ENCODE measurements at regions not wholly inside any gene's neighbourhood (a gene's known extent, or its start where the extent isn't known, plus 50 kb on each side); places are given as distances from the start of the nearest gene placed in this dataset.

DNA sequence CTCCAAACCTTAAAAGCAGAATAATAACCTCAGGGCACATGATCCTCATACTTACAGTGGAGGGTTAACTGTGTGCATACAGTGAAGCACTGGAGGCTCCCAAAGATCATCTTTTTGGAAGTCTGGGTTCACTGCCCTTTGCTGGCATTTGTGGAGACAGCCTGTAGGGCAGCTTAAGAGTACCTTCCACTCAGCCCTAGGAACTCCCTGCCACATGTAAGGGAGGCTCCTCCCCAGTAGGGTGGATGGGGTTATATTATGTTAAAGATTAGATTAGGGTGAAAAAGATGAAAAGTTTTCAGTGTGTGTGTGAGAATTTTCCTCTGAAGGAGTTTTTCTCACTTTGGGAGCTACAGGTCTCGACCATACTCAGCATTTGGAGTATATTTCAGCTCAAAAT, 388.4 kb downstream of the RAB28 start (continued):
- no peak for TF ChIP-seq FOXJ3 (CRISPR knock-in tag; IDR thresholded peaks at IDR 0.05; ENCODE audit: borderline replicate concordance)
- TF ChIP-seq FOXP1 (CRISPR knock-in tag; IDR thresholded peaks at IDR 0.05; ENCODE audit: borderline replicate concordance): no peak
- TF ChIP-seq, protein P1, sequence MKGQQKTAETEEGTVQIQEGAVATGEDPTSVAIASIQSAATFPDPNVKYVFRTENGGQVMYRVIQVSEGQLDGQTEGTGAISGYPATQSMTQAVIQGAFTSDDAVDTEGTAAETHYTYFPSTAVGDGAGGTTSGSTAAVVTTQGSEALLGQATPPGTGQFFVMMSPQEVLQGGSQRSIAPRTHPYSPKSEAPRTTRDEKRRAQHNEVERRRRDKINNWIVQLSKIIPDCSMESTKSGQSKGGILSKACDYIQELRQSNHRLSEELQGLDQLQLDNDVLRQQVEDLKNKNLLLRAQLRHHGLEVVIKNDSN (CRISPR knock-in tag; IDR thresholded peaks at IDR 0.05): no peak
- no peak for TF ChIP-seq ELF4 (CRISPR knock-in tag; IDR thresholded peaks at IDR 0.05; ENCODE audit: low read depth)
- TF ChIP-seq, protein P2, sequence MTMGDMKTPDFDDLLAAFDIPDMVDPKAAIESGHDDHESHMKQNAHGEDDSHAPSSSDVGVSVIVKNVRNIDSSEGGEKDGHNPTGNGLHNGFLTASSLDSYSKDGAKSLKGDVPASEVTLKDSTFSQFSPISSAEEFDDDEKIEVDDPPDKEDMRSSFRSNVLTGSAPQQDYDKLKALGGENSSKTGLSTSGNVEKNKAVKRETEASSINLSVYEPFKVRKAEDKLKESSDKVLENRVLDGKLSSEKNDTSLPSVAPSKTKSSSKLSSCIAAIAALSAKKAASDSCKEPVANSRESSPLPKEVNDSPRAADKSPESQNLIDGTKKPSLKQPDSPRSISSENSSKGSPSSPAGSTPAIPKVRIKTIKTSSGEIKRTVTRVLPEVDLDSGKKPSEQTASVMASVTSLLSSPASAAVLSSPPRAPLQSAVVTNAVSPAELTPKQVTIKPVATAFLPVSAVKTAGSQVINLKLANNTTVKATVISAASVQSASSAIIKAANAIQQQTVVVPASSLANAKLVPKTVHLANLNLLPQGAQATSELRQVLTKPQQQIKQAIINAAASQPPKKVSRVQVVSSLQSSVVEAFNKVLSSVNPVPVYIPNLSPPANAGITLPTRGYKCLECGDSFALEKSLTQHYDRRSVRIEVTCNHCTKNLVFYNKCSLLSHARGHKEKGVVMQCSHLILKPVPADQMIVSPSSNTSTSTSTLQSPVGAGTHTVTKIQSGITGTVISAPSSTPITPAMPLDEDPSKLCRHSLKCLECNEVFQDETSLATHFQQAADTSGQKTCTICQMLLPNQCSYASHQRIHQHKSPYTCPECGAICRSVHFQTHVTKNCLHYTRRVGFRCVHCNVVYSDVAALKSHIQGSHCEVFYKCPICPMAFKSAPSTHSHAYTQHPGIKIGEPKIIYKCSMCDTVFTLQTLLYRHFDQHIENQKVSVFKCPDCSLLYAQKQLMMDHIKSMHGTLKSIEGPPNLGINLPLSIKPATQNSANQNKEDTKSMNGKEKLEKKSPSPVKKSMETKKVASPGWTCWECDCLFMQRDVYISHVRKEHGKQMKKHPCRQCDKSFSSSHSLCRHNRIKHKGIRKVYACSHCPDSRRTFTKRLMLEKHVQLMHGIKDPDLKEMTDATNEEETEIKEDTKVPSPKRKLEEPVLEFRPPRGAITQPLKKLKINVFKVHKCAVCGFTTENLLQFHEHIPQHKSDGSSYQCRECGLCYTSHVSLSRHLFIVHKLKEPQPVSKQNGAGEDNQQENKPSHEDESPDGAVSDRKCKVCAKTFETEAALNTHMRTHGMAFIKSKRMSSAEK (CRISPR knock-in tag; IDR thresholded peaks at IDR 0.05; ENCODE audit: borderline replicate concordance): no peak
- TF ChIP-seq RELA (CRISPR knock-in tag; IDR thresholded peaks at IDR 0.05; ENCODE audit: borderline replicate concordance): no peak
- TF ChIP-seq, protein P3, sequence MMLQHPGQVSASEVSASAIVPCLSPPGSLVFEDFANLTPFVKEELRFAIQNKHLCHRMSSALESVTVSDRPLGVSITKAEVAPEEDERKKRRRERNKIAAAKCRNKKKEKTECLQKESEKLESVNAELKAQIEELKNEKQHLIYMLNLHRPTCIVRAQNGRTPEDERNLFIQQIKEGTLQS (CRISPR knock-in tag; conservative IDR thresholded peaks at IDR 0.05): no peak
- no peak for TF ChIP-seq NR2C2 (CRISPR knock-in tag; IDR thresholded peaks at IDR 0.05)

DNA sequence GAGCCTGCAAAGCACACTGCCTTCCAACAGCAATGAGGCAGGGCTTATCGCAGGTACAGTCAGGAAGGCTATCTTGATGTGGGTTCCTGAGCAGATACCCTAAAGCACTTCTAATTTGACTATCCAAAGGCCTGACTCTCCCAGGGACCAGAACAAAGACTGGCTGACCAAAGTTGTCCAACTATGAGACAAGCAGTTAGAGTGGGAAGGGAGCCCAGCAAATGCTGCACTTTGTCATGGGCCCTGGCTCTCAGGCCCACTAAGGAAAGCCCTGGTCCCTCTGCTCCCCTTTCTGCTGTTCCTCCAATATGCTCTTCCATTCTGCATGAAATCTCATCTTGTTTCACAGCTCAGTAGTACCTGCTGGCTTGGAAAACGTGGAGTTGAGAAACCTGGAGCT, 391.0 kb downstream of the RAB28 start:
- DNase-seq (ENCODE audit: low spot score) (no peak), ATAC-seq (no peak)
- Mint-ChIP-seq H3K36me3 (no peaks in the 10 kb centered on the region), H3K27me3 (ENCODE audit: low read depth) (no peaks in the 10 kb centered on the region), H3K4me3 (no peak overlapping the region), H3K27ac (no peak overlapping the region), H3K9me3 (peaks cover 9% of the 10 kb centered on the region; the same call in 1 of the 2 replicates), H3K4me1 (peaks cover 13% of the 10 kb centered on the region)
- ChIA-PET POLR2A (no interaction called here), CTCF (no interaction called here)
- TF ChIP-seq ESRRA (CRISPR knock-in tag; IDR thresholded peaks at IDR 0.05; ENCODE audit: borderline replicate concordance) (no peak), TCF7 (CRISPR knock-in tag; IDR thresholded peaks at IDR 0.05; ENCODE audit: low read depth) (no peak), ZNF396 (CRISPR knock-in tag; IDR thresholded peaks at IDR 0.05; ENCODE audit: borderline replicate concordance) (no peak), NR2C2 (CRISPR knock-in tag; IDR thresholded peaks at IDR 0.05) (no peak), ATF1 (CRISPR knock-in tag; IDR thresholded peaks at IDR 0.05) (no peak), CBFB (CRISPR knock-in tag; IDR thresholded peaks at IDR 0.05; ENCODE audit: low read depth) (no peak), RORB (CRISPR knock-in tag; IDR thresholded peaks at IDR 0.05) (no peak), FOXP1 (CRISPR knock-in tag; IDR thresholded peaks at IDR 0.05; ENCODE audit: borderline replicate concordance) (no peak), SMAD4 (CRISPR knock-in tag; IDR thresholded peaks at IDR 0.05) (no peak), TEAD4 (CRISPR knock-in tag; IDR thresholded peaks at IDR 0.05) (no peak), CREM (CRISPR knock-in tag; IDR thresholded peaks at IDR 0.05) (no peak), IRF2 (CRISPR knock-in tag; IDR thresholded peaks at IDR 0.05; ENCODE audit: borderline replicate concordance, low read depth) (no peak), ZBTB21 (CRISPR knock-in tag; IDR thresholded peaks at IDR 0.05; ENCODE audit: borderline replicate concordance) (no peak), ZNF416 (CRISPR knock-in tag; IDR thresholded peaks at IDR 0.05) (no peak), PRRX2 (CRISPR knock-in tag; IDR thresholded peaks at IDR 0.05) (no peak), CREB1 (CRISPR knock-in tag; IDR thresholded peaks at IDR 0.05) (no peak)
- TF ChIP-seq, protein P4, sequence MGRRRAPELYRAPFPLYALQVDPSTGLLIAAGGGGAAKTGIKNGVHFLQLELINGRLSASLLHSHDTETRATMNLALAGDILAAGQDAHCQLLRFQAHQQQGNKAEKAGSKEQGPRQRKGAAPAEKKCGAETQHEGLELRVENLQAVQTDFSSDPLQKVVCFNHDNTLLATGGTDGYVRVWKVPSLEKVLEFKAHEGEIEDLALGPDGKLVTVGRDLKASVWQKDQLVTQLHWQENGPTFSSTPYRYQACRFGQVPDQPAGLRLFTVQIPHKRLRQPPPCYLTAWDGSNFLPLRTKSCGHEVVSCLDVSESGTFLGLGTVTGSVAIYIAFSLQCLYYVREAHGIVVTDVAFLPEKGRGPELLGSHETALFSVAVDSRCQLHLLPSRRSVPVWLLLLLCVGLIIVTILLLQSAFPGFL (CRISPR knock-in tag; IDR thresholded peaks at IDR 0.05; ENCODE audit: borderline replicate concordance): no peak
- TF ChIP-seq, protein P5, sequence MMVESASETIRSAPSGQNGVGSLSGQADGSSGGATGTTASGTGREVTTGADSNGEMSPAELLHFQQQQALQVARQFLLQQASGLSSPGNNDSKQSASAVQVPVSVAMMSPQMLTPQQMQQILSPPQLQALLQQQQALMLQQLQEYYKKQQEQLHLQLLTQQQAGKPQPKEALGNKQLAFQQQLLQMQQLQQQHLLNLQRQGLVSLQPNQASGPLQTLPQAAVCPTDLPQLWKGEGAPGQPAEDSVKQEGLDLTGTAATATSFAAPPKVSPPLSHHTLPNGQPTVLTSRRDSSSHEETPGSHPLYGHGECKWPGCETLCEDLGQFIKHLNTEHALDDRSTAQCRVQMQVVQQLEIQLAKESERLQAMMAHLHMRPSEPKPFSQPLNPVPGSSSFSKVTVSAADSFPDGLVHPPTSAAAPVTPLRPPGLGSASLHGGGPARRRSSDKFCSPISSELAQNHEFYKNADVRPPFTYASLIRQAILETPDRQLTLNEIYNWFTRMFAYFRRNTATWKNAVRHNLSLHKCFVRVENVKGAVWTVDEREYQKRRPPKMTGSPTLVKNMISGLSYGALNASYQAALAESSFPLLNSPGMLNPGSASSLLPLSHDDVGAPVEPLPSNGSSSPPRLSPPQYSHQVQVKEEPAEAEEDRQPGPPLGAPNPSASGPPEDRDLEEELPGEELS (CRISPR knock-in tag; IDR thresholded peaks at IDR 0.05): no peak
- TF ChIP-seq, protein P6, sequence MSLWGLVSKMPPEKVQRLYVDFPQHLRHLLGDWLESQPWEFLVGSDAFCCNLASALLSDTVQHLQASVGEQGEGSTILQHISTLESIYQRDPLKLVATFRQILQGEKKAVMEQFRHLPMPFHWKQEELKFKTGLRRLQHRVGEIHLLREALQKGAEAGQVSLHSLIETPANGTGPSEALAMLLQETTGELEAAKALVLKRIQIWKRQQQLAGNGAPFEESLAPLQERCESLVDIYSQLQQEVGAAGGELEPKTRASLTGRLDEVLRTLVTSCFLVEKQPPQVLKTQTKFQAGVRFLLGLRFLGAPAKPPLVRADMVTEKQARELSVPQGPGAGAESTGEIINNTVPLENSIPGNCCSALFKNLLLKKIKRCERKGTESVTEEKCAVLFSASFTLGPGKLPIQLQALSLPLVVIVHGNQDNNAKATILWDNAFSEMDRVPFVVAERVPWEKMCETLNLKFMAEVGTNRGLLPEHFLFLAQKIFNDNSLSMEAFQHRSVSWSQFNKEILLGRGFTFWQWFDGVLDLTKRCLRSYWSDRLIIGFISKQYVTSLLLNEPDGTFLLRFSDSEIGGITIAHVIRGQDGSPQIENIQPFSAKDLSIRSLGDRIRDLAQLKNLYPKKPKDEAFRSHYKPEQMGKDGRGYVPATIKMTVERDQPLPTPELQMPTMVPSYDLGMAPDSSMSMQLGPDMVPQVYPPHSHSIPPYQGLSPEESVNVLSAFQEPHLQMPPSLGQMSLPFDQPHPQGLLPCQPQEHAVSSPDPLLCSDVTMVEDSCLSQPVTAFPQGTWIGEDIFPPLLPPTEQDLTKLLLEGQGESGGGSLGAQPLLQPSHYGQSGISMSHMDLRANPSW (CRISPR knock-in tag; conservative IDR thresholded peaks at IDR 0.05; ENCODE audit: low read depth): no peak
- TF ChIP-seq, protein P7, sequence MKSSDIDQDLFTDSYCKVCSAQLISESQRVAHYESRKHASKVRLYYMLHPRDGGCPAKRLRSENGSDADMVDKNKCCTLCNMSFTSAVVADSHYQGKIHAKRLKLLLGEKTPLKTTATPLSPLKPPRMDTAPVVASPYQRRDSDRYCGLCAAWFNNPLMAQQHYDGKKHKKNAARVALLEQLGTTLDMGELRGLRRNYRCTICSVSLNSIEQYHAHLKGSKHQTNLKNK (CRISPR knock-in tag; IDR thresholded peaks at IDR 0.05): no peak
